ENCODE measurements at regions not wholly inside any gene's neighbourhood (a gene's known extent, or its start where the extent isn't known, plus 50 kb on each side); places are given as distances from the start of the nearest gene placed in this dataset.

DNA sequence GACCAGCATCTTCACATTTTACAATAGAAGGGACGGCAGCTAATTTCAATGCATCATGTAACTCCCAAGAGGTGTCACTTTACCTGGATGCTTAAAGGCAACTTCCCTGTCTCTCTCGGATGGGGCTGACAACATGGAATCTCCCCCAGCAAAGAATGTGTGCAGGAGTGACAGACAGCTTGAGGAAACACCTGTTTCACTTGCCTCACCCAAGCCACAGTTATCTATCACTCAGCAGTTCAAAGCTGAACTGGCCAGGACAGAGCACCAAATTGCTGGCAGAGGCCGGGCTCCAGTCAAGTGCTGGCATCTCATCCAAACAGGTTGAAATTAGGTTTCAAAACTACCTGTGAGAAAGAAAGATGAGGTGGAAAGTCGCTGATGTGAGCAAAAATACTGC lies 538.0 kb upstream of the PLXNA2 start:
- DNase-seq (ENCODE audit: low spot score) = no peak

DNA sequence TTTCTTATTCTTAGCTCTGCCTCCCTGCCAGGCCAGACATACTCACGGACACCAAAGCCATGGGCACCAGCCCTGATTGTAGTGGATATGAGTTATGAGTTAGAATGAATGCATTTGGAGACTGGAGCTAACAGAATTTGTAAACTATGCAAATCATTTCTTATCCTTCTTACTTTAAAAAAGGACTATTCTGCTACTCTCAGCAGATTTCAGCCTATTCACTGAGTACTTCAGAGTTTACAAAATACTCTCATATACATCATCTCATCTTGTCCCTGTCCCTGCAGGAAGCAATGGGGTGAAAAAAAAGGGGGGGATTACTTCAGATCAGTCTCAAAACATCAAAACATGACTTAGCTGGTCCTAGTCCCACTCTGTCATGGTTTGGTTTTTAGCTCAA lies 541.4 kb upstream of the PLXNA2 start:
- no peak for DNase-seq (ENCODE audit: low spot score)

DNA sequence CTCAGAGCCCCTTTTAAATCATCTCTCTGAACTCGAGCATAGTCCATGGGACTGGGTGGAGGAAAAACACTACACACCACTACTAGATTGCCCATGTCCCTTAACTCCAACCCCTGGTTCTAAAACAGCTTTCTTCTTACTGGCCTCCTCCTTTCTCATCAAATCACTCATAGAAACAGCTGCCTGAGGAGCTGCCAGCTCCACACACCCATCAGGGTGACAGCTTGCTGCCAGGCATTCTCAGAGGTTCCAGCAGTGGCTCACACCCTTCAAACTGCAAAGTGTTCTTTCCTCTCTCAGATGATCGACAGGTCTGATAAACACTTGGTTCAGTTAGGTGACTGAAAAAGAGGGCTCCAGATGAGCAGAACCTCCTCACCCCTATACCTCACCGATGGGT lies 543.0 kb upstream of the PLXNA2 start:
- no peak for DNase-seq (ENCODE audit: low spot score)

DNA sequence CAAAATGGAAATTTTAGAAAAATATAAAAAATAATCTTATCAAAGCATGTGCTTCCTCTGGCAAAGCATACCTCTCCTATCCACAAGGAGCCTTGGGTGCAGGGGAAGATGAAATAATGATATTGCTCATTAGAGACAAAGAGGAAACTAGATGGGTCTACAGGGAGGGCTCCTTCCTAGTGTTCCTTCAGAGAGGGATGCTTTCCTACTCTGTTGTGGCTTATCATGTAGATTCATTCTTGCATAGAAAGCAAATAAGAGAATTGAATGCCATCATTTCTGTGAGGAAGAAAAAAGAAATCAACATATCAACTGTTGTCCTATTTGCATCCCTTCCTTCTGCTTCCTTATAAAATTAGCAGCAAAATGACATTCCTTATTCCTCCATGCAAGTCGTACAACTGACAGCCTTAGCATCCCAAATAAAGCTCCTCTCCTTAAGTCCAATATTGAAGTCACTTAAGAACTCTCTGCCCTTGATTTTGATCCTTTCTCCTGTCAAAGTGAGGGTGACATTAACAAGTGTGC lies 543.9 kb upstream of the PLXNA2 start:
- no peak for DNase-seq (ENCODE audit: low spot score)

DNA sequence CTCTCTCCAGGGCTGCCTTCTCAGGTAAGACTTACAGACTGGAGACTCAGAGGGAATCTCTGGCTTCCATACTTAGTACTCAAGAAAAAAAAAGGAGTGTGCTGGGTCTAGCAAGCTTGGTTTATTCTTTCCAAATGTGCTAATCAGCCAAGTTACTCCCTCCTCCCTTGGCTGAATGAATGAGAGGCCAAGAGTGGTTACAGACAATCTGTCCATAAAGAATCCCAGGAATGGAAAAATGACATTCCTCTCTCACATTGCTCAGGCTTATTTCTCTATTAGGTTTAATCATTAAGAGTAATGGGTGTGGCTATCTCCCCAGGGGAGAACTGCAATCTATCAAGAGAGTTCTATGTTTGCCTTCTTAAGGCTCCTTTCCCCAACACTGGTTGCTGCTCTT lies 547.3 kb upstream of the PLXNA2 start:
- DNase-seq (ENCODE audit: low spot score) = peak; percentile 17

DNA sequence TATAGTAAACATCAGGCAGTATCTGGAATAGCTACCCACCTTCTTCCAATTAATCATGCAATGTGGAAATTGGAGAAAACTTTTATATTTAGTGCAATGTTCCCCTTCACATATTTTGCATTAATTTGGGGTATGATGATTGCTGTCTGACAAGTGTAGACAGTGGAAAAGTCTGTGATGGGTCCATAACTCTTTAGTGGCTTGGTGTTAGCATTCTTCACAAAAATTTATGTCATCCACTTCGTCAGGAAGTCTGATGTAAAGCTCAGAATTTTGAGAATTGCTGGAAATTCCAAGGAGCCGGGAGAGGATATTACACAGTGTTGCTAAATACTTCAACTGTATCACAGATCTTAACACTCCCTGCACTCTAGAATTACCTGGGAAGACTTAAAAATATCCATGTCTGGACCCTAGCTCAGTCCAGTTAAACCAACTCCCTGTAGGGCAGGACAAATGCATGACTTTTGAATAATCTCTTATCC lies 549.7 kb upstream of the PLXNA2 start:
- no peak for DNase-seq (ENCODE audit: low spot score)

DNA sequence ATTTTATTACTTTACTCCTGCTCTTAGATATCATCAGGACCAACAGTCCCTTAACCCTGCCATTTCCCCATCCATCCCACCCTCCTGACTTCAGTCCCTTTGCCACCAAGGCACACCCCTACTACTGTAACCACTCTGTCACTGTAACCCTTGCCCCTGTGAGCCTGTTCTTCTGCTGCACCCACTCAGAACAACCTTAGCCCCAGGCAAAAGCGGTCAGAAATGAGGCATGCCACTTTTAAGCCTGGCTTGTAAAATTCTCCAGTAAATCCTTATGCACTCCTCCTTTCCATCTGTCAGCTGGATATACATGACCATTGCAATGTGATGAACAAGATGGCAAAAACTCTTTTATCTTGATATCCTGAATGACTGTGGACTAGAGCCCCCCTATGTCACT lies 555.0 kb upstream of the PLXNA2 start:
- DNase-seq (ENCODE audit: low spot score) = no peak

DNA sequence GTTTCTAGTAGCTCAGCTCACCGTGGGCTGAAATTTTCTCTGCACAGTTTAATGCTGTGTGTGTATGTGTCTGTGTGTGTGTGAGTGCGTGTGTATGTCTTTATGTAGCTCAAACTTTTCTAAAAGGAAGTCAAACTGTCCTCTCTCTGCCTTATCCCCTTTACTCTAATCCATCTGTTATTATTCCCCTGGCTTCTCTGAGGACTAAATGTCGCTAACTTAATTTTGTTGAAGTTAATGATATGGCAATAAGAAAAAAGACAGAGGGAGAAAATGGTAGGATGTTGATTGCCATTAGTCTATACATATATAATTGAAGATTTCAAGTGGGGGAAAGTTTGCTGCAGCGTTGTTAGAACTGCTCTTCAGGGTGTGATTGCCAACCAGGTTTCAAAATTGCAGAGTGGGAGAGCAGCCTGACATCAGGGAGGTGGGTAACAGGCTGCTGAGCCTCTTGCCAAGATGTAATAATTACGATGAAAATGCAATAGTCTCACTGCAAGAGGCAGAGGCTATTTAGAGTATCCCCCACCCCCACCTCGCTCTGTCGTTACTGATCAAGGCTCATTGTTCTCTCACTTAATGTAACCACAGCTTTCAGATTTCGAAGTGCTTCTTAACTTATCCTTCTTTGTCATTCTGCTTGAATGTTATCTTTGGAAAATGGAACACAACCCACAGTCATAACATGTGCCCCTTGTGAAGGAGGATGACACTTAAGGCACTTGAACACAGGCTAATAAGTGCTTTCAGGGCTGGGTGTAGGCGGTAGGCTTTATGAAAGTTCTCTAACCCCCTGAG lies 559.0 kb upstream of the PLXNA2 start:
- no peak for DNase-seq (ENCODE audit: low spot score)

DNA sequence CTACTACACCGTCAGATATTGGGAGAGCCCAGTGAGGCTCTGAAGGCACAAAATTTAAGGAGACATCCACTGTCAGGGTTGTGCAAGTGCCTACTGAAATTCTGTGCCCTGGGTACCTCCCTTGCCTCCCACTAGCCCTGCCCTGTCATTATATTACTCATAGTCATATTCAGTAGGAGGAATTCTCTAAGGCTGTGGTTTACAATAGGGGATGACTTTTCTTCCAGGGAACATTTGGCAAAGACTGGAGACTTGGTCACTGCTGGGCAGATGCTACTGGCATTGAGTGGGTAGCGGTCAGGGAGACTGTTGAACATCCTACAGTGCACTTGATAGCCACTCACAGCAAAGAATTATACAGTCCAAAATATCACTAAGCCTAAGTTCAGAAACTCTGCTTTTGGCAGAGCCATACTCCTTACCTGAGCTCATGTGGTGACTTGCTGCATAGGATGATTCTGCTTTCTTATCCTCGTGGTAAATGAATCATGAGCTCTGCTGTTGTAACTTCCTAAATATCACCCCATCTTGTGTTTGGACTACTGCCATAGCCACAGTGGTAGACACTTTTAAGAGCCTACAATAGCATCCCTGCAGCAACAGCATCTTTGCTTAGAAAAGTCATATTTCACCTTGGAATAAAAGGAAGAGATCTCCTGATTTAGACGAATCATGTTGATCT lies 563.4 kb upstream of the PLXNA2 start:
- peak; percentile 14 for DNase-seq (ENCODE audit: low spot score)

DNA sequence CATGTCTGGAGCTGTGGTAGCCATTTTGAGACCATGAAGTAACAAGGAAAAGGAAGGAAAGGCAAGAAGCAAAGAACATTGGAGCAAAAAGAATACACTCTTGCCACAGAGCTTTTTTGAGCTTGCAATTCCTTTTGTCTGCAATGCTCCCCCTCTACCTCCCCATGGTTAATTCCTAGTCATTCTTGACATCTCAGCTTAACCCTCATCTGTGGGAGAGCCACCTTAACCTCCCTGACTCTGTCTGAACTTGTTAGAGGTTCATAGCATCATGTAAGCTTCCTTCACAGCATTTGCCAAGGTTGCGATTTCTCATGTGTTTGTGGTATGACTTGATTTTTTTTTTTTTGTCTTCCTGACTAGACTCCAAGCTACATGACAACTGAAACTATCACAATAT lies 564.1 kb upstream of the PLXNA2 start:
- DNase-seq (ENCODE audit: low spot score) = no peak

DNA sequence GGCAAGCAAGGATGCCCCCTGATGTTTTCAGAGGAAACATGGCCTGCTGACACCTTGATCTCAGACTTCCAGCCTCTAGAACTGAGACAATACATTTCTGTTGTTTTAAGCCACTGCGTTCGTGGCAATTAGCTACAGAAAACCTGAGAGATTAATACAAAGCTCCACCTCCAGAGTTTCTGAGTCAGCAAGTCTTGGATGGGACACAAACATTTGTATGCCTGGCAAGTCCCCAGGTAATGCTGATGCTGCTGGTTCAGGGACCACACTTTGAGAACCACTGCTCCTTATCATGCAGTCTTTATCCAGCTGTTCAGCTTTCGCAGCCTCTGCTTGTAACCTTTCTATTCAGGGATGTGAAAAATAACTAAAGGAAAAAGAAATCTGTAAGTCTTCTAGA lies 565.7 kb upstream of the PLXNA2 start:
- DNase-seq (ENCODE audit: low spot score) = no peak

DNA sequence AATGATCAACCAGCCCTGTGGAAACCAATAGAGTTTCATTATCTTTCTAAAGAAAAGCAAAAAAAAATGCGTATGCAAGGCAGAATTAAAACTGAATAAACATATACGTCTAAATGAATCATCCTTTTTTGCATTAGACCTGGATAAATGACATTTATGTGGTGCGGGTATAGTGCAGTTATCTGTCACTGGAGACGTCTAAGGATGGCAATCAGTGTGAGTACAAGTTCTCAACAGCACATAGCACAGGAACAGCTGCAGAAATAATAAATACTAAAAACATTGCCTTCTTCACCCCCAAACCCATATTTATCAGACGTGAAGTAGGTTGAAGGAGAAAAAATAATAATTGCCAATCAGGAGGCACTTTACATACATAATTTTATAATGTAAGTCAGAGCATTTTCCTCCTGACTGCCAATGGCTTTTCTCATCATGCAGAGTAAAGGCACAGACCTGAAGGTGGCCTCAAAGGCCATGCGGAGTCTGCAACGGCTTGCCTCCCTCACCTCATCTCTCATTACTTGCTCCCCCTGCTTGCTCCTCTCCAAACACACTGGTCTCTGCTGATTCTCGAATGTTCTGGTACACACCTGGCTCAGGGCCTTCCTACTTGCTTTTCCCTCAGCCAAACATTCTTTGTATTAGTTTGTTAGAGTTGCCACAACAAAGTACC lies 574.7 kb upstream of the PLXNA2 start:
- DNase-seq (ENCODE audit: low spot score) = no peak

DNA sequence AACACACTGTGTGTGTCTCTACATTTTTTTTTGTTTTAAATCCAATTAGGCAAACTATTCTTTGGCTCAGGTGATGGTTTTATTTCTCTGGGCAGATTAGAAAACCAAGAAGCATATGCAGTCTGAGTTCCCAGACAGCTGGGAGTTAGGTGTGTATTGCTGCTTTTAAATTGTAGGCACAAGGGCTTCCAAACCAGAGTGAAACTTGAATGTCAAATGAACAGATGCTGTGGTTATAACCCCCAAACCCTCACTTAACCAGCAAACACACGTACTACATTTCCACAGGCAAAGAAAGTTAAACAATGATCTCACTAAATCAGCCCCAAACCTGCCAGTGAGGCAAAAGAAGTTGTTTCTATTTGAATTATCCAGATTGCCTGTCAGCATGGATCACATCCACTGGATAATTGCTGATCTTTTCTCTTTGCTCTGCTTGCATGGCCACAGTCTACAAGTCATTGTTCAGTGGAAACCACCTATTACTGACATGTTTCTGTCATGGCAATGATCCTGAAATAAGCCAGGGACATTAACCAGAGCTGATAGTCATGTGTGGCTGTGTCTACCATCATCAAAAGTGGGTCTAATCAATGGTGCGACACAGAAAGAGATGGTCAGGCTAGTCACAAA lies 576.5 kb upstream of the PLXNA2 start:
- DNase-seq (ENCODE audit: low spot score) = no peak

DNA sequence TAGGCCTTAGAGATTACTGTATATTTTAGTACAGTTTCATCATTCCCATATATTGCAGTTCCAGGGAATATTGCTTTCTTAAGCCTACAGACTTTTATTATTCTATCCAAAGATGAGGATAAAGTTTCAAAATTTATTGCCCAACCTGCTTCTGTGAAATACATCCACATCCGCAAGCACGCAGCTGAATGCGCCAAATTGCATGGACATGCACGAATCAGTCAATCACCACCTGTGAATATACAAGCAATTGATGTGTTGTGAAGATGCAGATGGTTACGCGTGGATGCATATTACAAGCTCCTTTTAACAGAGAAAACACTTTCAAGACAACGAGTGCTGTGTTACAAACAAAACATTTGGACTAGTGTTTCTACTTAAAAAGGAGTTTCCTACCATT lies 577.8 kb upstream of the PLXNA2 start:
- DNase-seq (ENCODE audit: low spot score) = no peak

DNA sequence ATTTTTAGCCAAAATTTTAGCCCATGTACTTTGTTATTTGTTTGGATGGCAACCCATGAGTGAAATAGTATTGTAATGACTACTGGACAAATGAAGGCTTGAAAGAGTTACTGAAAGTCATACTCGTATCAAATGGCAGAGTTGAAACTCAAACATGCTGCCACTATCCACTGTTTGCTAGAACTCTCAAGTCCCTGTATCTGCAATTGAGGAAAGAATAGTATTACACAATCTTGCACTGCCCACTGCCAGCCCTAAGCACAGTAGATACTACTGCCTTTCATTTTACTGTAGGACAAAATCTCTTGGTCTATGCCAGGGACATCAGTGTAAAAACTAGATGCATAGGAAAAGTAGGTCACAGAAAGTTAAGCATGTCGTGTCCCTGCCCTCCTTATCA lies 581.1 kb upstream of the PLXNA2 start:
- no peak for DNase-seq (ENCODE audit: low spot score)

DNA sequence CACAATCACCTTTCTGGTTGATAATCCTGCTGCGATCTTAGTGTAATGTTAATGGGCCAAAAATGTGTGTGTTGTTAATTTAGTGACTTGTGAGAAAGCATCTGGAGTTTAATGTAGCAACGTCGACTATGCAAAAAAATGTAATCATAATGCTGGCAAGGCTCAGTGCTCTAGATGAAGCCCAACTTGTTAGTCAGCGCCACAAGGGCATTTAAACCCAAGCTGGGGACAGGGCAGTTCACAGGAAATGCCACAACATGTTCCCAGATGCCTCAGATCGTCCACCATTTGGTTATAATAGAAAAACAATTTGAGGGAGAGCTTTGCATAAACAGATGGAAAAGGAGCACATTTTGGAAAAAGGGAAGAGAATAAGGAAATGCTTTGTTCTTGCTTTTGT lies 585.4 kb upstream of the PLXNA2 start:
- DNase-seq (ENCODE audit: low spot score) = peak; percentile 32

DNA sequence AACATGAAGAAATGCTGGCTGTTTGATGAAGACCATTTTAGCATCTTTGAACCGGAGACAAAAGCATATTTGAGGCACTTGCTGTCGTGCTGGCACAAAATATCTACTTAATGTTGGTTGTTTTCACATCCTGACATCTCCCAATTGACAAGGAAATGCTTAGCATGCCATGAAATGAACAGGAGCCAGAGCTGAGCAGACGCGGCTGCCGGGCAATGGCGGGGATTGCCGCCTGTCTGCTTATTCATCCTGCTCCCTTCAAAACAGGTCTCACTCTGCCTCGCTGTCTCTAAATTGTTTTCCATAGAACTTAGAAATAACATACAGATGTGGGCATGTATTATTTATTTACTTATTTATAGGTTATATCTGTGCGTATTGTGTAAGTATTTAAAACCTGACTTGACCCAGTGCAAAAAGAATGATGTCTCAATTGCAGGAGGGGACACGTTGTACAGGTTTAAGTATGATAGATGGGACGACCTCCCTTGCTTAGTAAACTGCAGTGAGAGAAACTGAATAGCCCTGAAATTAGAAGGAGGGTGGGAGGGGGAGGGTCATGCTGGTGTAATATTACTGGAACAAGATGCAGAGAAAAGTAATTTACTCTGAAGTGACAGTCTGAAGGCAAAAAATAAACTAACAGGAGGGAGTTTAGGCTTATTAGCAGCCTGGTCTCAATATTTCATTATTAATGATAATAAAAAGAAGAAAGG lies 590.4 kb upstream of the PLXNA2 start:
- peak; percentile 46 for DNase-seq (ENCODE audit: low spot score)

DNA sequence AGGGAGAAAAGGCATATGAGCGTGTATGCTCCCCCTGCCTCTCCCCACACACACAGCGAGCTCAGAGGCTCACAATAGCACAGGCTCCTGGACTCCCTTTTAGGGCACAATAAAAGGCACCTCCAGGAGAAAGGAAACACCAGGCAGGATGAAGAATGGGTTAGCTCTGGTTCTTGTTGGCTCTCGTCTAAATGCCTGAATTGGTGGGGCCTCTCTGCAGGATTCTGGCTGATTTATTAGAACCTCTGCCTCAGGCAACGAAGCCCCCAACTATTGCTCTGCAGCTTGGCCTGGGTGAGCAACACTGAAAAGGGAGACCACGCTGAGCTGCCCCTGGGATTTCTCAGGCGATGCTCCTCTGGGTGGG lies 590.9 kb upstream of the PLXNA2 start:
- DNase-seq (ENCODE audit: low spot score) = no peak

DNA sequence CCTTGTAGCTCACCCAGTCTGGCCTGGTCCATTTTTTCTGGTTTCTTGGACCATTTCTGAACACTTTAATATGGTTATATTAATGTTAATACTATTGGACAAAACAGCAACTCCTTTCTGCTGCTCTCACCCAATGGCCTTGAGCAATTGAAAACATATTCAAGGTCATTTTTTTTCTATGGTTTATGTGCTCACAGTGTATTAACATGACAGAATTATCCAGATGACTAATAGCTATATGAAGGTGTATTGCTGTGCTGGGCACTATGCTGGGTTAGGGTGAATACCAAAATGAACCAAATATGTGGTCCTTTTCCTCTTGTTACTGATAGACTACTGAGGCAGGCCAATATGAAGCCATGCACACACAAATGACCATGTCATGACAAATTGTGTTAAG lies 591.6 kb upstream of the PLXNA2 start:
- DNase-seq (ENCODE audit: low spot score) = no peak

DNA sequence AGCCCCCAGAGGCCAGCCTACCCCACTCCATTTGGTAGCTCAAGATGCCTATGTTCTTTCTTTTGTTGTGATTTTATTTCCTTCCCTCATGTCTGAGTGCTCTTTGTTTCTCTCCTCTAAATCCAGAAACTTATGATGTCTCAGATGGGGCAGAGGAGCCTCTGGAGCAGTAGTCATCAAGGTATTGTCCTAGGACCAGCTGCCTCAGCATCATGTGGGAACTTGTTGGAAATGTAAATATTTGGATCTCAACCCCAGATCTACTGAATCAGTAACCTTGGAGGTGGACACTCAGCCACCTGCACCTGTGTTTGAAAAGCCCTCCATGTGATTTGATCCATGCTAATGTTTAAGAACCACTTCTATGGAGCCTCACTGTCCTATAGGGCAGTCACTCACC lies 593.1 kb upstream of the PLXNA2 start:
- DNase-seq (ENCODE audit: low spot score) = no peak

DNA sequence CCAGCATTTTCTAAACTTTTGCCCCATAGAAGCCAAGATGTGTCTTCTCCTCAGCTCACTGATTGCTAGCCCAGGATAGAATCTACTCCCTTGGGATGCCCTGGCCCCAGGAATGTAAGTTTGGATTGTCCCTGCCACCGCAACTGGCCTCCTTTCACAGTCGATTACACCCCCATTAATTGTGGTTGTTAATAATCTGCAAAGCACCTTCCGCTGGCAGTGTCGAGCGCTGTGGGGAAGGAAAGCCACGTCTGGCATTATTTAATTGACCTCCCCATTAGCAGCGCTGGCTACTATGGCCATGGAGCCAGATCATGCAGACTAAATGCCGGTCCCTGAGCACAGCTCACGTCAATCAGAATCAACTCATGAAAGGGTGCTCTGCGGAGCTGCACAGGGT lies 597.3 kb upstream of the PLXNA2 start:
- no peak for DNase-seq (ENCODE audit: low spot score)

DNA sequence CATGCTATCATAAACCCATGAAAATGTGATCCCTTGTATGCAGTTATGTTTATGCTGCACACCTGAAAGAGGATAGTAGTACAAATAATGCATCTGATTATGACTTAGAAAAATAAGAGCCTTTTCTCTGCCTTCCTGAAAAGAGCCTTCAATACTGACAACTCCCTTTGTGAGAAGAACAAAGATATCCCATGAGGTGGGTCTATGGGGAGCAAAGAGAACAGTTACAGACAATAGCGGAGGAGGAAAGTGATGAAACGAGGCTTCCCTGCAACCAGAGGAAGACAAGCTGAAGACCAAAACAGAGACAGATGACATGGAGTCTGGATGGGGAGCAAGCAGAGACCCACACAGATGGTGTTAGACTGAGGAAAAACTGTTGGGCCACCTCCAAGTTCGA lies 598.3 kb upstream of the PLXNA2 start:
- no peak for DNase-seq (ENCODE audit: low spot score)

Measured in AG20443 (cell line).